Skin of body (tissue), 1 donor: ENCODE measurements at regions not wholly inside any gene's neighbourhood (a gene's known extent, or its start where the extent isn't known, plus 50 kb on each side); places are given as distances from the start of the nearest gene placed in this dataset.

Source experiments
- DNase-seq: peaks from one replicate; lab custom pipeline; 2025; lab: John Stamatoyannopoulos, UW

DNA sequence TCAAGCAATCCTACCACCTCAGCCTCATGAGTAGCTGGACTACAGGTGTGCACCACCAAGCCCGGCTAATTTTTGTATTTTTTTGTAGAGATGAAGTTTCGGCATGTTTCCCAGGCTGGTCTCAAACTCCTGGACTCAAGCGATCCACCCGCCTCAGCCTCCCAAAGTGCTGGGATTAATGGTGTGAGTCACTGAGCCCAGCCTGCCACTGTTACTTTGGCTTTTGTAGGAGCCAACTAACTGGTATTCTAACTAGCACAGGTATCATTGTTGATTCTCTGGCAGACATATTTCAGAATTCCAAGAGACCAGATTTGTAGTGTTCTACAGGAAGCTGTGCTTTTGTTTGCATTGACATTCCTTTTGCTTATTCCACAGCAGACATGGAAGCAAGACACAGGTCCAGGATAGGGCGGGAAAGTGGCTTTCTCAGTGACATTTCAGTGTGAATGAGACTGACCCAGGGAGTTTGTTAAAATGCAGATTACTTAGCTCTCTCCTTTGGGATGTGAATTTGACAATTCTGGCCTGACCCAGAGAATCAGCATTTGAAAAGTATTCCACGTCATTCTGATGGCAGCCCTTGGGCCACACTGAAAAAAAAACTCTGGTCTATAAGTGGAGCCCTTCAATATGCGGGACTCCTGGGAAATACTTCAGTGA lies 52.2 kb upstream of the PAX6 start:
- DNase-seq = no peak

GRCh38 chr11:31861011-31861410 lies 49.9 kb upstream of the PAX6 start:
- DNase-seq = no peak
